Vagina (tissue), 2 donors: ENCODE measurements at regions not wholly inside any gene's neighbourhood (a gene's known extent, or its start where the extent isn't known, plus 50 kb on each side); places are given as distances from the start of the nearest gene placed in this dataset.

ENCODE experiments used
- CTCF ChIP-seq, 3 experiments: fragments of 450-650 bp in 2 of 3; fragments of 200-600 bp in 1 of 3; sonication (generic) in 1 of 3; IDR thresholded peaks; one replicate each; pipeline ENCODE4 v1.5.1; 2017 to 2019; ENCODE audit warnings: antibody characterized with exemption in 3 of 3, mild to moderate bottlenecking in 2 of 3, moderate library complexity in 2 of 3
- POLR2AphosphoS5 ChIP-seq, 2 donors: sonication (generic); formaldehyde crosslinking; IDR thresholded peaks; one replicate each; pipeline ENCODE4 v1.9.0; 2017; ENCODE audit warnings: antibody characterized with exemption in 2 of 2, mild to moderate bottlenecking in 2 of 2, low read depth in 1 of 2; ENCODE audit not compliant: insufficient read depth in 1 of 2

GRCh38 chr4:112966701-112967488 lies 82.6 kb upstream of the ANK2 start:
- TF ChIP-seq CTCF (IDR thresholded peaks at IDR 0.05) (no peak), POLR2AphosphoS5 (IDR thresholded peaks at IDR 0.05; ENCODE audit: insufficient read depth in 1 of 2, low read depth in 1 of 2) (no peak)
